ENCODE measurements at regions not wholly inside any gene's neighbourhood (a gene's known extent, or its start where the extent isn't known, plus 50 kb on each side); places are given as distances from the start of the nearest gene placed in this dataset.

DNA sequence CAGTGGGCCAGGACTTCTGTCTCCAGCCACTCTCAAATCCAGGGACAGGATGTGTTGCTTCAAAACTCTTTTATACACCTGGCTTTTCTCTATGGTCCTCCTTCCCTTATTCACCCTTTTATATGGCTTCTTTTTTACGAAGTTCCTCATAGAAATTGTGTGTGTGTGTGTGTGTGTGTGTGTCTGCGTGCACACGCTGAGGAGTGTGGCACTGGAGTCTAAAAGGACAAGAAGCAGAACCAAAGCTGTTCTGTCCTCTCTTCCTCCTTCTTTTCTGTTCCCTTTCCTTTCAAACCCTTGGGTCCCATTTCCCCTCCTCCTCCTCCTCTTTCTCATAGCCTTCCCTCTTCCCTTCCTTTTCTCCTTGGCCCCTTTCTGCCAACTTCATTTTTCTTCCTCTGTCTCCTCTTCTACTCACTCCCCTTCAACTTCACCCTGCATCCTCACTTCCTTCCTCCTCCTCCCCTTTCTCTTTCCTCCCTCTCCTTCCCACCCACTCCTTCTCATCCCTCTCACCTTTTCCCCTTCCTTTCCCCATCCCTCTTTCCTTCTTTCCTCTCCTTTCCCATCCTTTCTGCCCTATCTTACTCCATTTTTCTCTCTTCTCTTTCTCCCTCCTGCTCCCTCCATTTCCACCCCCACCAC is 360.5 kb downstream of the MID1IP1 start:
- Histone ChIP-seq H3K9me2 (replicated peaks; ENCODE audit: low read length) (no peaks in the 10 kb centered on the region), H3K4me1 (ENCODE audit: insufficient read depth, low read length) (no peaks in the 10 kb centered on the region), H4K20me1 (ENCODE audit: low read length) (no peaks in the 10 kb centered on the region), H2AFZ (ENCODE audit: low read length) (no peak overlapping the region), H3K4me3 (ENCODE audit: low read length) (no peak overlapping the region), H3K4me2 (ENCODE audit: low read length) (no peak overlapping the region), H3K36me3 (ENCODE audit: low read depth, low read length) (no peaks in the 10 kb centered on the region), H3K79me2 (ENCODE audit: low read length) (no peaks in the 10 kb centered on the region), H3F3A (ENCODE audit: low read length, unreplicated experiment) (no peaks in the 10 kb centered on the region), H3K9me3 (ENCODE audit: low read length) (no peaks in the 10 kb centered on the region), H3K27me3 (ENCODE audit: low read length) (no peaks in the 10 kb centered on the region), H3K27ac (ENCODE audit: low read length) (no peak overlapping the region), H3K9ac (ENCODE audit: low read length) (no peak overlapping the region)
- BruUV-seq (replicated peaks) = no TSS peak
- TF ChIP-seq EZH2phosphoT487 (IDR thresholded peaks at IDR 0.05; ENCODE audit: borderline replicate concordance, low read length) (no peak), EZH2 (IDR thresholded peaks at IDR 0.05; ENCODE audit: low read length, unreplicated experiment) (no peak)
- TF ChIP-seq, protein P1, sequence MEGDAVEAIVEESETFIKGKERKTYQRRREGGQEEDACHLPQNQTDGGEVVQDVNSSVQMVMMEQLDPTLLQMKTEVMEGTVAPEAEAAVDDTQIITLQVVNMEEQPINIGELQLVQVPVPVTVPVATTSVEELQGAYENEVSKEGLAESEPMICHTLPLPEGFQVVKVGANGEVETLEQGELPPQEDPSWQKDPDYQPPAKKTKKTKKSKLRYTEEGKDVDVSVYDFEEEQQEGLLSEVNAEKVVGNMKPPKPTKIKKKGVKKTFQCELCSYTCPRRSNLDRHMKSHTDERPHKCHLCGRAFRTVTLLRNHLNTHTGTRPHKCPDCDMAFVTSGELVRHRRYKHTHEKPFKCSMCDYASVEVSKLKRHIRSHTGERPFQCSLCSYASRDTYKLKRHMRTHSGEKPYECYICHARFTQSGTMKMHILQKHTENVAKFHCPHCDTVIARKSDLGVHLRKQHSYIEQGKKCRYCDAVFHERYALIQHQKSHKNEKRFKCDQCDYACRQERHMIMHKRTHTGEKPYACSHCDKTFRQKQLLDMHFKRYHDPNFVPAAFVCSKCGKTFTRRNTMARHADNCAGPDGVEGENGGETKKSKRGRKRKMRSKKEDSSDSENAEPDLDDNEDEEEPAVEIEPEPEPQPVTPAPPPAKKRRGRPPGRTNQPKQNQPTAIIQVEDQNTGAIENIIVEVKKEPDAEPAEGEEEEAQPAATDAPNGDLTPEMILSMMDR (conservative IDR thresholded peaks at IDR 0.05; ENCODE audit: low read depth, low read length) = no peak
- CTCF ChIA-PET = no interaction called here
- no peak for DNase-seq
- no peak for ATAC-seq
- intact Hi-C loops (cut with micrococcal nuclease) = no loop called here
- POLR2A ChIA-PET (ENCODE audit: unreplicated experiment) = no interaction called here

DNA sequence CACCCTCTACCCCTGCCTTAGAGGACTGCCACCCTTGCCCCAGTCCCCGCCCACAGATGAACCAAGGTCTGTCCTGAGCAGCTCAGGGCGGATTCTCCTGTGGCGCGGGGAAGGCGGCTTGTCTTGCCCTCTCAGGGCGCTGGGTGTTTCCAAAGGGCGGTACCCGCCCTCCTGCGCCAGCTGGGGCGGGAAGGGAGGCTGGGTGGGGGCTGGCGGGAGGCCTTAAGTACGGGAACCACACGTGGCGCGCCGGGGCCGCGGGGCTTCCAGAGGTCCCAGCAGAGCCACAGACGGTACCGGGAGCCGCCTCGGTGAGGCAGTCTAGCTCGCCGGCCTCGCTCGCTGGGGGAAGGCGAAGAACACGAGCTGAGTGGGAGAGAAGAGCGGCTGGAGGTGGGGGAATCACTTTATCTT is 361.1 kb downstream of the MID1IP1 start:
- Histone ChIP-seq H3K4me1 (ENCODE audit: insufficient read depth, low read length) (no peaks in the 10 kb centered on the region), H2AFZ (ENCODE audit: low read length) (no peak overlapping the region), H3K36me3 (ENCODE audit: low read depth, low read length) (no peaks in the 10 kb centered on the region), H3K9me2 (replicated peaks; ENCODE audit: low read length) (no peaks in the 10 kb centered on the region), H3K9me3 (ENCODE audit: low read length) (no peaks in the 10 kb centered on the region), H3K9ac (ENCODE audit: low read length) (no peak overlapping the region), H3K27me3 (ENCODE audit: low read length) (no peaks in the 10 kb centered on the region), H4K20me1 (ENCODE audit: low read length) (no peaks in the 10 kb centered on the region), H3K79me2 (ENCODE audit: low read length) (no peaks in the 10 kb centered on the region), H3K4me2 (ENCODE audit: low read length) (no peak overlapping the region), H3K4me3 (ENCODE audit: low read length) (no peak overlapping the region), H3K27ac (ENCODE audit: low read length) (no peak overlapping the region), H3F3A (ENCODE audit: low read length, unreplicated experiment) (no peaks in the 10 kb centered on the region)
- TF ChIP-seq, protein P1 (conservative IDR thresholded peaks at IDR 0.05; ENCODE audit: low read depth, low read length) = no peak
- TF ChIP-seq EZH2 (IDR thresholded peaks at IDR 0.05; ENCODE audit: low read length, unreplicated experiment) (no peak), EZH2phosphoT487 (IDR thresholded peaks at IDR 0.05; ENCODE audit: borderline replicate concordance, low read length) (no peak)
- DNase-seq (no peak), ATAC-seq (no peak)
- POLR2A ChIA-PET (ENCODE audit: unreplicated experiment) = no interaction called here
- intact Hi-C loops (cut with micrococcal nuclease) = no loop called here
- BruUV-seq (replicated peaks) = no TSS peak
- CTCF ChIA-PET = no interaction called here

DNA sequence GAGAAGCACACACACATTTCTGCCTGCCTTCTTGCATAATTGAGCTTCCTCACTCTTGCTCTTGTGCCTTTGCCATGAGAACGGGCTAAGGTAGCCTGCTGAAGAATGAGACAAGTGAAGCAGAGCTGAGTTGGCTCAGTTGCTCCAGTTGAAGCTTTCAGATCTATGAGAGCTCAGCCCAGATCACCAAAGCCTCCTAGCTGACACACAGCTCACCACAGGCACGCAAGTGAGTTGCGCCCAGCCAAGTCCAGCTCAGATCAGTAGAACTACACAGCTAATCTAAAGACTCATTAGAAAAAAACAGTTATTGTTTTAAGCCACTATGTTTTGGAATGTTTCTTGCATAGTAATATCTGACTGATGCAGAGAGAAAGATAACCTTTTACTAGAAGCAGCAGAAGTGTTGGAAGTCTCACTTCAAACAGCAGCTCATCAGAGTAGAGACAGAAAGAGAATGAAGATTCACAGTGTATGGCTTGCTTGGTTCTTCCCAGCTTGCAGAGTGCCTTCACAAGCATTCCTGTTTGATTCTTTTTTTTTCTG is 362.4 kb downstream of the MID1IP1 start:
- ChIA-PET CTCF (no interaction called here), POLR2A (ENCODE audit: unreplicated experiment) (no interaction called here)
- no TSS peak for BruUV-seq (replicated peaks)
- intact Hi-C loops (cut with micrococcal nuclease) = no loop called here
- Histone ChIP-seq H3K79me2 (ENCODE audit: low read length) (no peaks in the 10 kb centered on the region), H3K27me3 (ENCODE audit: low read length) (no peaks in the 10 kb centered on the region), H3K4me1 (ENCODE audit: insufficient read depth, low read length) (no peaks in the 10 kb centered on the region), H3K4me2 (ENCODE audit: low read length) (no peak overlapping the region), H3K9me2 (replicated peaks; ENCODE audit: low read length) (no peaks in the 10 kb centered on the region), H4K20me1 (ENCODE audit: low read length) (no peaks in the 10 kb centered on the region), H2AFZ (ENCODE audit: low read length) (no peak overlapping the region), H3K36me3 (ENCODE audit: low read depth, low read length) (no peaks in the 10 kb centered on the region), H3K9ac (ENCODE audit: low read length) (no peak overlapping the region), H3K27ac (ENCODE audit: low read length) (no peak overlapping the region), H3F3A (ENCODE audit: low read length, unreplicated experiment) (no peaks in the 10 kb centered on the region), H3K4me3 (ENCODE audit: low read length) (no peak overlapping the region), H3K9me3 (ENCODE audit: low read length) (no peaks in the 10 kb centered on the region)
- no peak for DNase-seq
- ATAC-seq = no peak
- TF ChIP-seq EZH2 (IDR thresholded peaks at IDR 0.05; ENCODE audit: low read length, unreplicated experiment) (no peak), EZH2phosphoT487 (IDR thresholded peaks at IDR 0.05; ENCODE audit: borderline replicate concordance, low read length) (no peak)
- TF ChIP-seq, protein P1 (conservative IDR thresholded peaks at IDR 0.05; ENCODE audit: low read depth, low read length) = no peak
